Ammon's horn (tissue), 1 donor: ENCODE measurements at regions not wholly inside any gene's neighbourhood (a gene's known extent, or its start where the extent isn't known, plus 50 kb on each side); places are given as distances from the start of the nearest gene placed in this dataset.
"Not testable (repeated sequence)": the region's sequence is repeated elsewhere in the genome, so short reads cannot be mapped to it uniquely, and the experiment has no call there.

Experiments
- DNase-seq: peaks from one replicate; pipeline ENCODE4 v3.0.0-alpha.2; 2016; ENCODE audit warnings: low spot score

DNA sequence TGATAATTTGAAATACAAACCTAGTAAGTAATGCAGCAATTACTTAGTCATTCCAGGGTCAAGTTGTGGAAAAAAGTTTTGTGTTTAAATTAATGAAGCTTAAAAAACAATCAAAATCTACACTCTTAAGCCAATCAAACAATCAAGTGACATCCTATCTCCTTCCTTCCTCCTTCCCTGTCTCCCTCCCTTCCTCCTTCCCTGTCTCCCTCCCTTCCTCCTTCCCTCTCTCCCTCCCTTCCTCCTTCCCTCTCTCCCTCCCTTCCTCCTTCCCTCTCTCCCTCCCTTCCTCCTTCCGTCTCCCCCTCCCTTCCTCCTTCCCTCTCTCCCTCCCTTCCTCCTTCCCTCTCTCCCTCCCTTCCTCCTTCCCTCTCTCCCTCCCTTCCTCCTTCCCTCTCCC, 111.4 kb upstream of the RBPJ start:
- not testable (repeated sequence) for DNase-seq

DNA sequence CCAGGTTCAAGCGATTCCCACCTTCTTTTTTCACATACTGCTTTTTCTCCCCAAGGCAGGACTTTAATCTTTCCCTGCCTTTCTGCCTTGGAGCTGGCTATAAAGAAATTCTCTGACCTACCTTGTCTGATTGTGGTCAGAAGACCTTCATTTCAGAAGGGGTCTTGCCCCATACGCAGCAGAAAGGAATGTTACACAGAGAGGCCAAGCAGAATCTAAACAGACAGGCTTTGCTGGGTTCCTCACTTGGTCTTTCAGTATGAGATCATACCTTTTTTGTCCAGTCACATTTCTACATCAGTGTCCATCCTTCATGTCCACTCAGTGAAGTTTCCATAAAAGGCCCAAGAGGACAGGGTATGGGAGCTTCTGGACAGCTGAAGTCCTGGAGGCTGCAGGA, 108.3 kb upstream of the RBPJ start:
- no peak for DNase-seq

DNA sequence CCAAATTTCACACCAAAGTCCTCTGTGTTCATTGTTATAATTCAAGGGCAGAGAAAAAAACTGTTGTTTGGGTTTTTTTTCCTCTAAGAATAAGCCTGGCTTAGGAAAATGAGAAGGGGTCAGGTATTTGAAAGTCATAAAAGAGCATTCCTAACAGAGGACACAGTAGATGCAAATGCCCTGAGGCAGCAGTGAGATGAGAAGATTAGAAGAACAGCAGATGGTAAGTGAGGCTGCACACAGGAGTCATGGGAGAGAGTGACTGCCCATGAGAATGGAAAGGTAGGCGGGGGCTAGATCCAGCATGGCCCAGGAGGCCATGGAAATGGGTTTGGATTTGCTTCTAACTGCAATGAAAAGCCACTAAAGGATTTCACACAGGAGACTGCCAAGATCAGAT, 107.5 kb upstream of the RBPJ start:
- DNase-seq = no peak

DNA sequence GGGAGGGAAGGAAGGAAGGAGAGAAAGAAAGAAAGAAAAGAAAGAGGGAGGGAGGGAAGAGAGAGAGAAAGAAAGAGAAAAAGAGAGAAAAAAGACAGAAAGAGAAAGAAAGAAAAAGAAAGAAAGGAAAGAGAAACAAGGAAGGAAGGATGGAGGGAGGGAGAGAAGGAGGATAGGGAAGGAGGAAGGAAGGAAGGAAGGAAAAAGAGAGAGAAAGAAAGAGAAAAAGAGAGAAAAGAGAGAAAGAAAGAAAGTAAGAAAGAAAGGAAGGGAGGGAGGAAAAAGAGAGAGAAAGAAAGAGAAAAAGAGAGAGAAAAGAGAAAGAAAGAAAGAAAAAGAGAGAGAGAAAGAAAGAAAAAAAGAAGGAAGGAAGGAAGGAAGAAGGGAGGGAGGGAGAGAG, 105.8 kb upstream of the RBPJ start:
- no peak for DNase-seq

DNA sequence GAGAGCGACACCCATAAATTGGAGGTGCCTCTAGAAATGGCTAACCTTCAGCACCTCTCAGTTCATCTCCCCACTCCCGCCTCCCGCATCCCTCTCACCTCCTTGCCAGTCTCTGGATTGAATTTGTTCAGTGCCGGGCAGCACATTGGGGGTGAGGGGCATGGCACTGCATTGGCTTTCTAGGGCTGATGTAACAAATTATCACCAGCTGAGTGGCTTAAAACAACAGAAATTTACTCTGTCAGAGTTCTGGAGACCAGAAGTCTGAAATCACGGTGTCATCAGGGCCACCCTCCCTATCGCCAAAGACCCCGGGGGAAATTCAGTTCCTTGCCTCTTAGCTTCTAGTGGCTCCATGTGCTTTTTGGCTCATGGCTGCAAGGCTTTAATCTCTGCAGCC, 105.1 kb upstream of the RBPJ start:
- no peak for DNase-seq

DNA sequence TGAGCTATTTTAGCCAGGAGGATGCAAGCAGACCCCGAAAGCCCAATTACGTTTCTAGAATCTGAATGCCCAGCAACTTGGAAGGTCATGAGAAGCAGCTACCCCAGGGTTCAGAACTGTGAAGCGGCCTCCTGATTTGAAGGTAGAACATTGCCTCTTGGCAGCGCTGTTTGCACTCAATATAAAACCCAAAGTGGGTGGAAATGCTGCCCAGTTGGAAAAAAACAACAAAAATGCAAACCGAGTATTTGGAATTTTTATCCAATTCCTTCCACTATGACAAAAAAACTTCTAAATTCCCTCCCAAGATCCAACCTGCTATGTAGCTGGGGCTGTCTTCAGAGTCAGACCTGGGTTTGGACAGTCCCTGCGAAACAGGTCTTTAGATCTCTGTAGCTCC, 103.3 kb upstream of the RBPJ start:
- no peak for DNase-seq

DNA sequence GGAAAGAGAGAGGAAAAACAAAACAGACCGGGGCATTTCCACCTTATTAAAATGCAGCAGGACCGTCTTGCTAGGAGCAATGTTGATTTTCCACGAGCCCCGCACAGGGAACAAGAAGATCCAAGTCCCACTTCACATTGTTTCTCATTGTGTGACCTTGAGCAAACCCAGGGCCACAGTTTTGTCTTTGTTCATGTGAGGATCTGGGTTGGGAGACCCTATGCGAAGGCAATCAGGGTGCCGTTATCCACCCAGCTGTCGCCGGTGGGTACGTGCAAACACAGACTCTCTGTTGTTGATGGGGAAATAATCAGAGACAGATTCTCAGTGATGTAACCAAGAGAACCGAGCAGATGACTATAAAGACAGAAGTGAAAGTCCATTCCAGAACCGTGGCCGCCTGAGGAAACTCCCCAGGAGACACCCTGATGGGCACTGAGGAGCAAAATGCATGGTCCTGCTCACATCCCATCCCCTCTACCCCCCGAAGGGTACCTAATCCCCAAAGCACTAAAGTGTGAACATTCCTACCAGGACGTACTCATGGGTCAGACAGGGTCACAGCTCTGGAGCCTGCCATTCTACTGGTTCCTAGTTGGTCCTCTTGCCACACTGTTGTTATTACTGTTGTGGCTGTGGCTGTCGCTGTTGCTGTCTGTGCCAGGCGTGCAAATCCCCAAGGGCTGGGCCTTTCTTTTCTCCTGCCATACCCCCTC, 102.7 kb upstream of the RBPJ start:
- peak; percentile 73 for DNase-seq

DNA sequence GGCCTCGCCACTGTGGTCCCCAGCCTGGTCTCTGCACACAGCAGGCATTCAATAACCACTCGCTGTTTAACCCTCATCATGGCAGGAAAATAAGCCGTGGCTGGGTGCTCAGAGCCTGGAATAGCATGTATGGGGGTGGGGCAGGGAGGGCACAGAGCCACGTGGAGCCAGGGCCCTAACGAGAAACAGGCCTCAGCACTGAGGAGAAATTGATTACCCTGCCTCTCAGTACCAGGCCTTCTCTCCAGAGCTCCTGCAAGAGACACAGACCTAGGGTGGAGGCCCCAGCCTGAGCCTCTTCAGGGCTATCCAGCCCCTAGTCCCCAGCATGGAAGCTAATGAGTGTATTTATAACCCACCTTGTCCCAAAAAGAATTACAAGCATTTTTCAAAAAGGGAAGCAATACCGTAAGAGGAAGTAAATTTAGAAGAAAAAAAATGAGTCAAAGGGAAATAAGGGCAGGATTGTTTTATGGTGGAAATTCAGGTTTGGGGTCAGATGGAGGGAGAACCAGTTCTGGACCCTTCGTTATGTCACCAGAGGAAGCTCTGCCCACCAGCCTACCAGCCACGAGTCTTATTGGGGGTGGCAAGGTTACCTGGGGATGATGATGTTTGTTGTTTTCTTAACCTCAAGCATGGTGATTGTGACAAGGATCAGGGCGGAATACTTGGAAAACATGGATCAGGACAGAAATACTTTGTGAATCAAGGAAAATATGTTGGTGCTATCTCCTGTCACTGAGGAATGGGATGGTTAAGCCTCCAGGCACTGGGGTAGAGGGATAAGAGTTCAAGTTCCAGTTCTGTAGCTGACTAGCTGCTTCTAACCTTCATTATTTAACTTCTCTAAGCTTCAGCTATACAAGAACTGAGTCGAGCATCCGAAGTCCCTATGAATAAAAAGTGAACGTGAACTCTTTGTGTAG, 101.9 kb upstream of the RBPJ start:
- peak; percentile 27 for DNase-seq

DNA sequence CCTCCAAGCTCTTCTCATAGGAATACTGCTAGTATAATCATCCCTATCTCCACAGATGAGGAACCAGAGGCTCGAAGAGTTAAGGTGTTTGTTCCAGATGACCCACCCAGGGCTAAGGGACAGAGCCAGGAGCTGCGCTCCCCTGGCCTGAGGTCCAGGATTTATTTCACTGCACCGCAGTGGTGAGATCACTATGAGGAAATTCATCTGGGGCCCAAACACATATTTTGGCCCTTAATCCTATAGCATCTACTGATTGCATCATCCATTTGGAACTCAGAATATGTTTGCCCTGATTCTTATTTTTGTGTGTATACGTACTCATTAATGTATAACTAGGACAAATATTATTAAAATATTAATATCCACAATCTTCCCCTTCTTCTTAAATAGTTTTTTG, 100.1 kb upstream of the RBPJ start:
- no peak for DNase-seq

DNA sequence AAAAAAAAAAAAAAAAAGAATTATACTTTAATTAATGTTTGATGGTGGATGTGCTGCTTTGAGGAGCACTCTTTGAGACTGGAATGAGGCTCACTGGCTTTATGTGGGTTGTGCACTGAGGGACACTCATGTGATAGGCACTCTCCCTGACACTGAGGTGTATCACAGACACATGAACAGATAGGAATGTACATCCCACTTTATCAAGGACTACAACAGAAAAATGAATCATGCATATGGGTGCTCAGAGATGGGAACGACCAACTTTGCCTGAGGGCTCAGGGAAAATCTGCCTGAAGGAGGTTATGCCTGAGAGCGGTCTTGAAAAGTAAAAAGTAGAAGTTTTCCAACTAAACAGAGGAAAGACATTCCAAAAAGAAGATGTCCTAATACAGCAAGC, 97.7 kb upstream of the RBPJ start:
- DNase-seq = no peak

DNA sequence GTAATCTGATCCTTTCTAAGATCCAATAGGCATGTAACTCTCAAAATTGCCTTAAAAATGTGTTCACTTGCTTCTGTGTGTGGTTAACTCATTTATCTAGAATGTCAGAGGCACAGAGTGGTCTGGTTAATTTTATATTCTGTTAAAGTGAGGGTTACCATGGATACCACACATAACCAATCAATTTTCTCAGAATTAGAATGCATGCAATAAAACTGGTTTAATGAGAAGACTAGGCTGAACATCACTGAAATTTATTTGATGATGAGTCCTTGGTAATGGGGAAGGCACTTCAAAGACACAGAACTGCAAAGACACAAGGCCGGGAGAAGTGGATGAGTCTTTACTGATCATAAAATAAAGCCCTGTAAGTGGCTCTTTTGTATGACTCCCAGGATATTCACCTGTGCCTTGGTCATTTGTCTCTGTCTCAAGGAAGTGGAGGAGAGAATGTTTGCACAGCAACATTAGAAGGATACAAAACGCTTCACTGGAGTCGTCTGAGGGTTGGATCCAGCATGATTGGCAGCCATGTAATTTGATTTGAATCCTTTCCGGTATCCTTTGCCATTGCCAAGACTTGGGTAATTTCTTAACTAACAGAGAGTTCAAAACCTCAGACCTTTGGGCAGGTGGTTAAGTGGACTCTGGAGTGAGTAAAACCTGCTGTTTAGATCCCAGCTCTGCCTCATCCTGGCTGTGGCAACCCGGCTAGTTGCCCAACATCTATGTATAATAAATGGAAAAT, 94.0 kb upstream of the RBPJ start:
- DNase-seq = no peak

DNA sequence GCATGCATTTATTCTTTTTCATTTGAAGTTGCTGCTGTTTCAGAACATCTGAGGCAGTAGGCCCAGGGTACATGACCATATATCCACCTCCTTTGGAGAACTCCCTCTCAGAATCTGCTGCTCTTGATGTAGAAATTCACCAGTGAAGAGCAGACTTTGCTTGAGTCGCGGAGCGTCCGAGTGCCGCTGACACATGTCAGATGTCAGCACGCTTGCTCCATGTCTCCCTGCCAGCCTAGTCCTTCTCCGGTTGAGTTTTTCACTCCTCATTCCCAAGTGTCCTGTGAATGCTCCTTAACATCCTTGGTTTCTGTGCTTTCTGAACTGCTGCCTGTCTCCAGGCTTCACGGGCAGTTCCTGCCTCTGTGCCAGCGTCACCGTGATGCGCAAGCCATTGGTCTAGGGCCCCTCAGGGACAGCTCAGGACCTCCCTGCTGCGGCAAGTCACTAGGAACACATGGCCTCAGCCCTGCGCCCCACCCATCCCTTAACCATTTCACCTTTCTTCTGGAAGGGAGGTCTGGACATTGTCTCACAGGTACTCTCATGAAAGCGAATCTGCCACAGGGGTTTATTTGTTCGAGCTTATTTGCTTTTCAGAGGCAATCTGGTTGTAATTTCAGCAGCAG, 93.1 kb upstream of the RBPJ start:
- DNase-seq = no peak

DNA sequence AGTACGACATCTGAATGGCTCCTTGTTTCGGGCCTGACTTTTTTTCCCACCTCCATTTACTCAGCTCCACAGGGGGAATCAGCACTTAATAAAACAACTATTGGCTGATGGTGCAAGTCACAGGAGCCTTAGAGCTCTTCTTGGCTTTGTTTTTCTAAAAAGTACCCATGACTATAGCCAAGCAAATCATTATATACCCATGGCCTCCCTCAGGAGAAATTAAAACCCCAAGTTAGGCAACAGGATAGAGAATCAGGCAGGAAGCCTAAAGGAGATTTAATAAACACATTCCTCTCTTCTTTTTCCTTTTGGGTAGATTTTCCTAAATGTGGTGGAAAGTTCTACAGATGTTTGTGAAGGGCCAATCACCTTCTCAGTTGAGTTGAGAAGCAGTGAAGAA, 91.9 kb upstream of the RBPJ start:
- DNase-seq = no peak

DNA sequence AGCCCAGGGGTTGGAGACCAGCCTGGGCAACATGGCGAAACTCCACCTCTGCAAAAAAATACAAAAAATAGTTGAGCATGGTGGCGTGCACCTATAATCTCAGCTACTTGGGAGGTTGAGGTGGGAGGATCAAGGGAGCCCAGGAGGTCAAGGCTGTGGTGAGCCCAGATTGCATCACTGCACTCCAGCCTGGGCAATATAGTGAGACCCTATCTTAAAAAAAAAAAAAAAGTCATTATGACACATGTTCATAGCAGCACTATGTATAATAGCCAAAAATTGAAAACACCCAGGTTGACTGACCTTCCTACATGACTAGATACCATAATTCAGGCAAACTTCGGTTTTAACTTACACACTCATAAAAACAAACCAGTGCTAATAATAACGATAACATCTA, 90.8 kb upstream of the RBPJ start:
- DNase-seq = no peak

DNA sequence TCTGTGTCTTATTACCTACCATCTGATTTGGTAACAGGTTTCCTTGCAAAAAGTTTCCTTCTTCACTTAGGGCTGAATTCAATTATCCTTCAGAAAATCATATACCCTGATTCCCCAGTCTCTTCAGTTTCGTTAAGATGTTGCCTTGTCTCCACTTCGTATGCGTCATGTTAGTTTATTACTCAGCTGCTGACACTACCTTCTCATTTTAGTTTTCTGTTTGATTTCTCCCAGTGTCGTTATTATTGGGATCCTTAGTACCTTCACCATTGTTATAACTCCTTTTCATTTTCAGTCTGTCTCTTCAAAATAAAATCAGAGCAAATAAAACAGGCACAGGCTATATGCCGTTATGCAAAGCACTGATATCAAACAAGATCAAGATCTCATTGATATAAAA, 87.5 kb upstream of the RBPJ start:
- no peak for DNase-seq

DNA sequence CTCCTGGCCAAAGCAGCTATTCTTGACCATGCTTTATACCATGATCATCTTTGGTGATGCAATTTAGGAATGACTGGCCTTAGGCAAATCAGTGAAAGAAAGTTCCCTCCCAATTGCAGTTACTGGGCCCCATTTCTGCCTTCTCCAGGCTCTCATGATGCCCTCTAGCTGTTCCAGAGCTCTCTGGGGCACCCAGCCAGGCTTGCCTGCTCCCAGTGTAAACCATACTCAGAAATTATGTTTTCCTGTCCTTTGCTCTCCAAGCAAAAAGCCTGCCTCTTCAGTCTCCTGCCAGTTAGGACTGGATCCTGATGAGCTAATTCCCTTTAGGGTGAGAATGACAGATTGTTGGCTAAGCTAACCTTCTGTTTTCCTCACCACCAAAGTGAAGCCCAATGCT, 85.3 kb upstream of the RBPJ start:
- DNase-seq = no peak

DNA sequence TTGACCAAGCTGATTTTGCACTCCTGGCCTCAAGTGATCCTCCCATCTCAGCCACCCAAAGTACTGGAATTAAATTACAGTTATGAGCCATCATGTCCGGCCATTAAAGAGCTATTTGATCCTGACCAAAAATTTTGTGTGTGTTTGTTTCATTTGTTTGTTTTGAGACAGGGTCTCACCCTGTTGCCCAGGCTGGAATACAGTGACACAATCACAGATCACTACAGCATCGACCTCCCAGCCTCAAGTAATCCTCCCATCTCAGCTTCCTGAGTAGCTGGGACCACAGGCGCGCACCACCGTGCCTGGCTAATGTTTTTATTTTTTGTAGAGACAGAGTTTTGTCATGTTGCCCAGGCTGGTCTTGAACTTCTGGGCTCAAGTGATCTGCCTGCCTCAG, 82.9 kb upstream of the RBPJ start:
- DNase-seq = no peak

DNA sequence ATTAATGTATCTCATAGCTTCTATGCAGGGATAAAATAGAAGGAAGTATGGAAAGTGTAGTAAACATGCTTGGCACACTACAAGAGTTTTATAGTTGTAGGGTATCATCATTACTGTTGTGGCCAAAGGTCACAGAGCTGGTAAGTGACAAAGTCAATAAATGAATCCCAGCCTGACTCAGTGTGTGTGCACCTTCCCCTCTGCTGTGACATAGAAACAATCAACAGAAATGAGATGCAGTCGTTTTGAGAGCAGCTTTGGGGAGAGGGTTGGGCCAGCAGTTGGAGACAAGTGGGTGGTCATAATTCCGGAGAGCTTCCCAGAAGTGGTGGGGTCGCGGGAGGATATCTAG, 82.4 kb upstream of the RBPJ start:
- no peak for DNase-seq

DNA sequence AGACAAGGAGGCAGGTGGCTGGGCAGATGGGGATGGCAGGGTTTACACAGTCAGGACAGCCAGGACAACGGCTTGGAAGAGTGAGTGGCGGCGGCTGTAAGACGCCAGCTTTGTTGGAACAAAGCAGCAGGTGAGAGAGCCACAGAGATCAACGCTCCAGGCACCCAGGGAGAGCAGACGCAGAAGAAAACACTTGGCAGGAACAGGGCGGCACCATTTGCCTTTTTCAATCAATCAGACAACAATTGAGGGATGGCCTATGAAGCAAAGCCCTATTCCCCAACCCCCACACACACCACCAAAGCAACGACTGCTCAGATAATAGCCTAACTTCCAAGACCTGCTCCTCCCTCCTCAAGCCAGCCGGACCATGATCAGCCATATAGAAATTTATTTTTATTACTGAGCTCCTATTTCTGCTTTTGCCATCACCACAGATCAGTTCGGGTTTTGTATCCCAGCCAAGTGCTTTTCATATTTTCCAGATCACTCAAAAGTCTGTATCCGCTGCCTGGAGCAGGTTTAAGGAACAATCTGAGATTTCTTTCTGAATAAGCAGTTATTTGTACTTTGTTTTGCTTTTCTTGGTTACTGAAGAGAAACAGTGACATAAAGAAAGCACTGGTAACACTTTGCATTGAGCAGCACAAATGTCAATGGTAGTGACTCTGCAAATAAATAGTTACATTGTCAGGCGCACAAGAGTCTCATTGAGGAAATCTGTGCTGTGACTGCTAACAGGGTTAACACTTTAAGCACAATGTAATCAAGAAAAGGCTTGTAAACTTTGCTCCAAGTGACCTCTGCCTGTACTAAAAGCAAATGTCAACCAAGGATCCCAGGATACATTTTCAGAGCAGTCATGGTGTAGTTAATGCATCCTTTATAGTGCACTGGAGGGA, 81.8 kb upstream of the RBPJ start:
- peak; percentile 86 for DNase-seq

DNA sequence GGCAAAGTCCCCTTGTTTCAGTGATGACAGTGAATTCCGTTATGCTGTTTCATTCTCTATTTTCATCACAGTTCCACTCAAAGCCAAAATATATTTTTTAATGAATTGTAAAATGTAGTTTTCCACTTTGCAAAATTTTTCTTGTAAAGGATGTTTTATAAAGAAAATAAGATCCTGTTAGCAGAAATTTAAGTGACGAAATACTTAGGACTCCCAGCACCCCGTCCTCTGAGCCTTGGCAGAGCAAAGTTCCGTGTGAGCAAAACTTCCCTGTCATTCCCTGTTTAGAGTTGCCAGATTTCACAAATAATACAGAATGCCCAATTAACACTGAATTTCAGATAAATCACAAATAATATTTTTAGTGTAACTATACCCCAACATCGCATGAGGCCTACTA, 81.0 kb upstream of the RBPJ start:
- DNase-seq = no peak

DNA sequence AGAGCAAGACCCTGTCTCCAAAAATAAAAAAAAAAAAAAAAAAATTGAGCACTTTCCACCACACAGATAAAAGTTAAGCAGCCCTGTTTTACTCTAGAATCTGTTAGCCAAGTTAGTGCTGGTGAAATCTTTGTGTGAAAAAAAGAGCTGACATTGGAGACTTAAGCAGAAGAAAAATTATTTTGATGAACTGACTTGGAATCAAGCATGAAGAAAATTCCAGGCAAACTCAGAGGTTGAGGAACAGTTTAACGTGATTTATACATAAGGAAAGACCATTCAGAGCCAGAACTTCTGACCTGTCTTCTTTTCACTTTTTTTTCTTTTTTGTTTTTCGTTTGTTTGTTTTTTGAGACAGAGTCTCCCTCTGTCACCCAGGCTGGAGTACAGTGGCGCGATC, 79.6 kb upstream of the RBPJ start:
- no peak for DNase-seq
